ENCODE measurements at regions not wholly inside any gene's neighbourhood (a gene's known extent, or its start where the extent isn't known, plus 50 kb on each side); places are given as distances from the start of the nearest gene placed in this dataset.

DNA sequence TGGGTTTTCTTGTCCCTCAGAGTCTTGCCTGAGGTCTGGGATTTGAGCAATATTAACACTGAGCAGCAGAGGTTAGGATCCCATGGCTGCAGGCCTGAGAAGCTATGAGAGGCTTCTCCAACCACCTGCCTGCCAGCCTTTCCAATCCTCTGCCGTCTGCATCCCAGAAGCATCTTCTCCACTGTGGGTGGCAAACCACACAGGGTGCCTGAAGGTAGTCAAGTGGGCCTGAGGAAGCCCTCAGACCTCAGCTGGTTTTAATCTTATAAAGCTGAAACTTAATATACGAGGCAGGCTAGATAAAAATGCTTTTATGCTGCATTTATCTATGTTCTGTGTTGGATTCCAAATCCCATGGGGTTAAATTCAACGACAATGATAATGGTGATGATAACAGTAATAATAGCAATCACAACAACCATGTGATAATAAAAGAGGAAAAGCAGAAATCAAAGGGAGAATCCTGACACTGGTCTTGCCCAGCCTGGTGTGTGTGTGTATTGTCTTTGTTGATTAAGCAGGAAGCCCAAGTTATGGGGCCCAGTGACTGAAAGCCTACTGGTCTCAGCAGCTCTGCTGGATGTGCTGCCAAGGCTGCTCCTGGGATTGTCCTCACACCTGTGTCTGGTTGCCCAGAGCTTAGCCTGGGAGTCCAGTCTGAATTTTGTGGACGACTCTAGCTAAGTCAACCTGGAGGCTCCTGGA, 59.7 kb upstream of the LDAH start:
- TF ChIP-seq, protein P1, sequence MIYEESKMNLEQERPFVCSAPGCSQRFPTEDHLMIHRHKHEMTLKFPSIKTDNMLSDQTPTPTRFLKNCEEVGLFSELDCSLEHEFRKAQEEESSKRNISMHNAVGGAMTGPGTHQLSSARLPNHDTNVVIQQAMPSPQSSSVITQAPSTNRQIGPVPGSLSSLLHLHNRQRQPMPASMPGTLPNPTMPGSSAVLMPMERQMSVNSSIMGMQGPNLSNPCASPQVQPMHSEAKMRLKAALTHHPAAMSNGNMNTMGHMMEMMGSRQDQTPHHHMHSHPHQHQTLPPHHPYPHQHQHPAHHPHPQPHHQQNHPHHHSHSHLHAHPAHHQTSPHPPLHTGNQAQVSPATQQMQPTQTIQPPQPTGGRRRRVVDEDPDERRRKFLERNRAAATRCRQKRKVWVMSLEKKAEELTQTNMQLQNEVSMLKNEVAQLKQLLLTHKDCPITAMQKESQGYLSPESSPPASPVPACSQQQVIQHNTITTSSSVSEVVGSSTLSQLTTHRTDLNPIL (CRISPR knock-in tag; IDR thresholded peaks at IDR 0.05; ENCODE audit: low read depth), result no peak
- no peak for TF ChIP-seq ISL1 (CRISPR knock-in tag; IDR thresholded peaks at IDR 0.05)
- TF ChIP-seq, protein P2, sequence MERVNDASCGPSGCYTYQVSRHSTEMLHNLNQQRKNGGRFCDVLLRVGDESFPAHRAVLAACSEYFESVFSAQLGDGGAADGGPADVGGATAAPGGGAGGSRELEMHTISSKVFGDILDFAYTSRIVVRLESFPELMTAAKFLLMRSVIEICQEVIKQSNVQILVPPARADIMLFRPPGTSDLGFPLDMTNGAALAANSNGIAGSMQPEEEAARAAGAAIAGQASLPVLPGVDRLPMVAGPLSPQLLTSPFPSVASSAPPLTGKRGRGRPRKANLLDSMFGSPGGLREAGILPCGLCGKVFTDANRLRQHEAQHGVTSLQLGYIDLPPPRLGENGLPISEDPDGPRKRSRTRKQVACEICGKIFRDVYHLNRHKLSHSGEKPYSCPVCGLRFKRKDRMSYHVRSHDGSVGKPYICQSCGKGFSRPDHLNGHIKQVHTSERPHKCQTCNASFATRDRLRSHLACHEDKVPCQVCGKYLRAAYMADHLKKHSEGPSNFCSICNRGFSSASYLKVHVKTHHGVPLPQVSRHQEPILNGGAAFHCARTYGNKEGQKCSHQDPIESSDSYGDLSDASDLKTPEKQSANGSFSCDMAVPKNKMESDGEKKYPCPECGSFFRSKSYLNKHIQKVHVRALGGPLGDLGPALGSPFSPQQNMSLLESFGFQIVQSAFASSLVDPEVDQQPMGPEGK (CRISPR knock-in tag; IDR thresholded peaks at IDR 0.05; ENCODE audit: borderline replicate concordance), result no peak
- TF ChIP-seq OSR1 (CRISPR knock-in tag; IDR thresholded peaks at IDR 0.05), result no peak
- no peak for TF ChIP-seq ZFP30 (CRISPR knock-in tag; IDR thresholded peaks at IDR 0.05)
- no peak for TF ChIP-seq CSDC2 (CRISPR knock-in tag; IDR thresholded peaks at IDR 0.05)
- TF ChIP-seq, protein P3, sequence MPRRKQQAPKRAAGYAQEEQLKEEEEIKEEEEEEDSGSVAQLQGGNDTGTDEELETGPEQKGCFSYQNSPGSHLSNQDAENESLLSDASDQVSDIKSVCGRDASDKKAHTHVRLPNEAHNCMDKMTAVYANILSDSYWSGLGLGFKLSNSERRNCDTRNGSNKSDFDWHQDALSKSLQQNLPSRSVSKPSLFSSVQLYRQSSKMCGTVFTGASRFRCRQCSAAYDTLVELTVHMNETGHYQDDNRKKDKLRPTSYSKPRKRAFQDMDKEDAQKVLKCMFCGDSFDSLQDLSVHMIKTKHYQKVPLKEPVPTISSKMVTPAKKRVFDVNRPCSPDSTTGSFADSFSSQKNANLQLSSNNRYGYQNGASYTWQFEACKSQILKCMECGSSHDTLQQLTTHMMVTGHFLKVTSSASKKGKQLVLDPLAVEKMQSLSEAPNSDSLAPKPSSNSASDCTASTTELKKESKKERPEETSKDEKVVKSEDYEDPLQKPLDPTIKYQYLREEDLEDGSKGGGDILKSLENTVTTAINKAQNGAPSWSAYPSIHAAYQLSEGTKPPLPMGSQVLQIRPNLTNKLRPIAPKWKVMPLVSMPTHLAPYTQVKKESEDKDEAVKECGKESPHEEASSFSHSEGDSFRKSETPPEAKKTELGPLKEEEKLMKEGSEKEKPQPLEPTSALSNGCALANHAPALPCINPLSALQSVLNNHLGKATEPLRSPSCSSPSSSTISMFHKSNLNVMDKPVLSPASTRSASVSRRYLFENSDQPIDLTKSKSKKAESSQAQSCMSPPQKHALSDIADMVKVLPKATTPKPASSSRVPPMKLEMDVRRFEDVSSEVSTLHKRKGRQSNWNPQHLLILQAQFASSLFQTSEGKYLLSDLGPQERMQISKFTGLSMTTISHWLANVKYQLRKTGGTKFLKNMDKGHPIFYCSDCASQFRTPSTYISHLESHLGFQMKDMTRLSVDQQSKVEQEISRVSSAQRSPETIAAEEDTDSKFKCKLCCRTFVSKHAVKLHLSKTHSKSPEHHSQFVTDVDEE (CRISPR knock-in tag; IDR thresholded peaks at IDR 0.05), result peak; percentile 33; the same call in 1 of the 2 replicates
- TF ChIP-seq ESRRG (CRISPR knock-in tag; IDR thresholded peaks at IDR 0.05), result no peak
- TF ChIP-seq ZNF70 (CRISPR knock-in tag; IDR thresholded peaks at IDR 0.05), result no peak
- TF ChIP-seq BACH2 (CRISPR knock-in tag; IDR thresholded peaks at IDR 0.05; ENCODE audit: borderline replicate concordance), result no peak
- TF ChIP-seq ARNTL (CRISPR knock-in tag; IDR thresholded peaks at IDR 0.05; ENCODE audit: borderline replicate concordance, low read depth), result no peak
